NCI-H2171 treated with DMSO at 0.1 percent for 48 hours (cell line): ENCODE measurements at regions not wholly inside any gene's neighbourhood (a gene's known extent, or its start where the extent isn't known, plus 50 kb on each side); places are given as distances from the start of the nearest gene placed in this dataset.
"Not testable (repeated sequence)": the region's sequence is repeated elsewhere in the genome, so short reads cannot be mapped to it uniquely, and the experiment has no call there.

Experiments
- DNase-seq: peaks from one replicate; lab custom pipeline; 2025; lab: John Stamatoyannopoulos, UW

- DNase-seq = no peak
Measured at GRCh38 chr2:239818531-239819011, 206.6 kb downstream of the NDUFA10 start.

- no peak for DNase-seq
Measured at GRCh38 chr2:239818086-239818485, 207.1 kb downstream of the NDUFA10 start.

DNA sequence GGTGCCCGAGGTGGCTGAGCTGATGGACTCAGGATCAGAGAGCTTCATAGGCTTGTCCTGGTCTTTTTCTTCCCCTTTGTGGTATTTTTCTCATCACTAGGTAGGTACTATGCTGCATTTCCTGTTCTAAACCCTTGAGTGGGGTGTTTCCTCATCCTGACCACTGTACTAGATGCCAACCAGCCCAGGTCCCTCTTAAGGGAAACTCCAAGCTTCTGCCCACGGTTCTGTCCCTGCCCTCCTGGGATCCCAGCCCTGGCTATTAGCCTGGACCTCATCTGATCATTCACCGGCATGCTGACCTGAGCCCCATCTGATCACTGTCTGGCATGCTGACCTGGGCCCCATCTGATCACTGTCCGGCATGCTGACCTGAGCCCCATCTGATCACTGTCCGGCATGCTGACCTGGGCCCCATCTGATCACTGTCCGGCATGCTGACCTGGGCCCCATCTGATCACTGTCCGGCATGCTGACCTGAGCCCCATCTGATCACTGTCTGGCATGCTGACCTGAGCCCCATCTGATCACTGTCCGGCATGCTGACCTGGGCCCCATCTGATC is 207.6 kb downstream of the NDUFA10 start:
- not testable (repeated sequence) for DNase-seq

- DNase-seq = no peak
Measured at GRCh38 chr2:239816576-239817467, 208.3 kb downstream of the NDUFA10 start.

GRCh38 chr2:239815671-239816070 is 209.5 kb downstream of the NDUFA10 start:
- no peak for DNase-seq

- DNase-seq = no peak
Measured at GRCh38 chr2:239814861-239815601, 210.1 kb downstream of the NDUFA10 start.

DNA sequence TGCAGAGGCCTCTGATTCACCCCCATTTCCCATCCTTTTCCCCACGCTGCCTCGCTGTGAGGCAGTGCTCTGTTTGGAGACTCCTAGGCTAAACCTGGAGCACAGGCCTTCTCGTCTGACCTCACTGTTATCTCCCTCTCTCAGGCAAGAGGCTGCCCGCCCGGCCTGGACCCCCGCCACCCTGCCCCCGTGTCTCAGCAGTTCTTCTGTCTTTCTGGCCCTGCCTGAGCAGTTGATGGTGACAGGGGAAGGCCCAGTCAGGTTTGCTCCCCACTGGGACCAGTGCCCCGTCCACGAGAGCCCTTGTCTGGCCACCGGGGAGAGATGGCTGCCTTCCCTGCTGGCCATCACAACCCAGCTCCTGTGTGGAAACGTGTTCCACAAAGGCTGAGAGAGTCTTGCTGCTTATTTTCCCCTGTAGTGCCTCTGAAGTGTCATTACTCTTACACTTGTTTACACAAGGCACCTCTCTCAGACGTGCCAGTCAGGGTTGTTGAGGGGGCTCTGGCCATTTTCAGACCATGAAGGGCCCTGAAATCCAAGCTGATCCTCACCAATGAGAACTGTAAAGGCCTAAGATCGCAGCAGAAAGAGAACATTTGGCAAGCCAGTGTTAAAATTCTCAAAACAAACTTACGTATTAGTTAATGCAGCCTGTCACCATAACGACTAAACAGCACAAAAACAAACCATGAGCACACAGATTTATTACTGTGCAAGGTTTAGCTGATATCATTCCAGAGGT is 210.9 kb downstream of the NDUFA10 start:
- no peak for DNase-seq

- no peak for DNase-seq
Measured at GRCh38 chr2:239813261-239814115, 211.7 kb downstream of the NDUFA10 start.

- no peak for DNase-seq
Measured at GRCh38 chr2:239811806-239812560, 213.2 kb downstream of the NDUFA10 start.

DNA sequence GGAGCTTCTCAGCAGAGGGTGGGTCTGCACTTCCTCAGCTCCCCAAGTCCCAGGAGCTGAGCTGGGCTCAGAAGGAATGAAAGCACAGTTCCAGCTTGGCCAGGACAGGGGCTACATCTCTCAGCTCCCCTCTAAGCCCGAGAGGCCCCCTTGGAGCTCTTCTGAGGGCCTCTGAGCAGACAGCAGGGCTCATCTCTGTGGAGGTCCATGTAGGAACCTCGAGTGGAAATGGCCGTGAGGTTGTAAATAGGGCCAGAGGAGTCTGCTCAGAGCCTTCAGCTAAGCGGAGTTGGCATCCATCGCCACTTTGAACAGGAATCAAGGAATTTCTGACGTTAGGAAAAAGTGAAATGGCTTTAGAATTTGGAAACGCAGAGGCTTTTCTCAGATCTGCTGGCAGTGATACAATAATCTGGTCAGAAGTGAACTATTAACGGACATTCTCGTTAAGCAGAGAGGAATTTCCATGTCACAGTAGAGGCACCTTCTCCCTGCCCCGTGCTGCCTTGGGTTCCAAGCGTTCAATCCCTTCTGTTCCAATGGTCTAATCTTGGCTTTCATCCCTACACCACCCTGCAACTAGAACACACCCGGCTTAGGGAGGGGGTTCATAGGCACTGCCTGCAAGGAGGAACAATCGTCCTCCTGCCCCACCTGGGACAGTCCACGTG is 213.9 kb downstream of the NDUFA10 start:
- no peak for DNase-seq

DNA sequence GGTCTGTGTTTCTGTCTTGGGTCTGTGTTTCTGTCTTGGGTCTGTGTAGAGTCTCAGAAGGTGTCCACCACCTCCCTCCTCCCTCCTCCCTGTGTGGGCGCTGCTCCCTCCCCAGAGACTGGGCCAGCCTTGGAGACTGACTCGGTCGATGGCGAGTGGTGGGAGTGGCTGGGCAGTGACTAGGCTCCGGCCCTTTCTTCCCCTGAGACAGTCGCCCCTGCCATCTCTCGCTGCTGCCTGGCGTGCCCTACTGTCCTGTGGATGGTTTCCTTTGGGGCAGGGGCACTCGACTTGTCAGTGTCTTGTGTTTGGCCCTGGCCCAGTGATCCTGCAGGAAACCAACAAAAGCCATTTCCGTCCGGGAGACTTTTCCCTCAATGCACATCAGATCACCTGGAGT is 215.8 kb downstream of the NDUFA10 start:
- no peak for DNase-seq

DNA sequence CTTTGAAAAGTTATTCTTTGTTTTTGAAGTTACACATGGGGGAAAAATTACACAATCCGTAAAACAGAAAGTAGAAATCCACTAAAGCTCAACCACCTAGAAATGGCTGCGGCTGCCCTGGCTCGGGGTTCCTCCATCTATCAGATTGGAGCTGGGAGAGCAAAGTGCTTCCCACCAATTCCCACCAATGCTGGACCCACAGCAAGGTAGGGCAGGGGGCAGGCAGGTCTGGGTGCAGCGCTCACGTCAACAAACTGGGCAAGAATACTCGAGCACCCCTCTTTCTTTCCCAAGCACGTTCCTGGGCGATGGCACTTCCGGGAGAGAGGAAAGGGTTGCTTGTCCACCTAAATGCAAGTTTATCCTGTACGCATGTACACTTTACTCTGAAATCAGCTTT is 217.6 kb downstream of the NDUFA10 start:
- no peak for DNase-seq

DNA sequence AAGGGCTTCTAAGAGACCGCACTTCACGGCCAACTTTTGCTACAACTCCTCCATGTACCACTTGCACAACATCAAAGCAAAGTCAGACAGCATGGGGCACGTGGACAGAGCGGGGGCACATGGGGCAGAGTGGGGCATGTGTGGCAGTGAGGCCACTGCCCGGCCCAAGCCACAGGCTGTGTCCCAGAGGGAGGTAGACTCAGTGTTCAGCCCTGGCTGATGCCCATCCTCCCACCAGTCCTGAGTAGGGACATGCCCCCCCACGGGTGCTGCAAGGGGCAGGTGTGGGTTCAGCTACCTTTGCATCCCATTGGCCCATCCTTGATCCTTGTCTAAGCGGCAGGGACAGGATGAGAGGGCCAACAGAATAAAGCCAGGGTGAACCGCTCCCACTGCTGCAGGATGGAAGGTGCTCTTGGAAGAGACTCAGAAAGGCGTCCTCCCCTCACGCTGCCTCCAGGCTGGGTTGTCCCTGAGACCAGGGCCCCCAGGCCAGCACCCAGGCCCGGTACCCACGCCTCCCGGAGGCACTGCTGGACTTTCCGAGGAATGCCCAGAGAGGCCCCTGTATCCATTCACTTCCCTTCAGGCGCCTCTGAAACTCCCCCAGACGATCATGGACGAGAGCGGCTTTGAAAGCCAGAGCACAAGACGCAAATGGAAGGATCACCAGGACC is 218.2 kb downstream of the NDUFA10 start:
- DNase-seq = no peak

DNA sequence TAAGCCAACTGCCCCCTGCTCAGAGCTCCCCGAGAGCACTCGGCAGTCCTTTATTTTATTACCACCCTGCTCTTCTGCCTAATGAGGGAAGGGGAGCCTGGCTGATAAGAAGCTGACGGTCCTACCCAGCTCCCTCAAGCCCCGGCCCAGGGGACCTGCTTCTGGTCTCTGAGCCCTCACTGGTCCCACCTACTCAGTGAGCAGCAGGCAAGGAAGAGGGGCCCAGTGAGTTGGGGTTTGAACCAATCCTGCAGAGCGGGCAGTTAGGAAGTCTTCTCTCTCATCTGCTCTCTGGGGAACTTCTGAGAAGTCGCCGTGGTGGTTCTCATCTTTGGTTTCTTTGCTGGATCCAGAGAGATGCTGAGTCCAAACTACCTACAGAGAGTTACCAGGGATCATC is 218.9 kb downstream of the NDUFA10 start:
- DNase-seq = no peak

- DNase-seq = no peak
Measured at GRCh38 chr2:239805414-239805813, 219.7 kb downstream of the NDUFA10 start.

GRCh38 chr2:239805043-239805329 is 220.2 kb downstream of the NDUFA10 start:
- no peak for DNase-seq

- no peak for DNase-seq
Measured at GRCh38 chr2:239804161-239805042, 220.7 kb downstream of the NDUFA10 start.

GRCh38 chr2:239803766-239804115 is 221.4 kb downstream of the NDUFA10 start:
- DNase-seq = no peak
